IPS-18a (cell line): ENCODE measurements at regions not wholly inside any gene's neighbourhood (a gene's known extent, or its start where the extent isn't known, plus 50 kb on each side); places are given as distances from the start of the nearest gene placed in this dataset.
A peak's percentile ranks its signal among the peaks of the same experiment; 100 is the strongest.

Source experiments
- H3K27ac ChIP-seq: one replicate; pipeline ENCODE4 v1.5.1; 2013; ENCODE audit warnings: low read length
- H3K27me3 ChIP-seq: one replicate; pipeline ENCODE4 v1.6.1; 2013; ENCODE audit warnings: mild to moderate bottlenecking, low read length; ENCODE audit not compliant: control insufficient read depth, insufficient read depth
- H3K36me3 ChIP-seq: one replicate; pipeline ENCODE4 v1.6.1; 2013; ENCODE audit warnings: low read depth, low read length; ENCODE audit not compliant: control insufficient read depth
- H3K4me1 ChIP-seq: one replicate; pipeline ENCODE4 v1.6.1; 2013; ENCODE audit warnings: low read depth, low read length; ENCODE audit not compliant: control insufficient read depth
- H3K4me3 ChIP-seq: one replicate; pipeline ENCODE4 v1.5.1; 2013; ENCODE audit warnings: low read length
- H3K9ac ChIP-seq: one replicate; pipeline ENCODE4 v1.6.1; 2013; ENCODE audit warnings: mild to moderate bottlenecking, low read length, moderate library complexity
- H3K9me3 ChIP-seq: one replicate; pipeline ENCODE4 v1.6.1; 2013; ENCODE audit warnings: low read depth, low read length; ENCODE audit not compliant: control insufficient read depth

- Histone ChIP-seq H3K36me3 (no peaks in the 10 kb centered on the region), H3K27ac (no peak overlapping the region), H3K9ac (no peak overlapping the region), H3K4me1 (peaks cover 10% of the 10 kb centered on the region), H3K4me3 (no peak overlapping the region), H3K27me3 (no peaks in the 10 kb centered on the region), H3K9me3 (no peaks in the 10 kb centered on the region)
These were observed 1005.2 kb upstream of the CADM2 start for GRCh38 chr3:83953417-83954089.

GRCh38 chr3:83956431-83956830 lies 1002.4 kb upstream of the CADM2 start:
- H3K4me1 ChIP-seq: peaks cover 10% of the 10 kb centered on the region
- H3K9ac ChIP-seq: no peak overlapping the region
- H3K27me3 ChIP-seq: no peaks in the 10 kb centered on the region
- no peak overlapping the region for H3K27ac ChIP-seq
- no peaks in the 10 kb centered on the region for H3K36me3 ChIP-seq
- H3K9me3 ChIP-seq: no peaks in the 10 kb centered on the region
- H3K4me3 ChIP-seq: no peak overlapping the region

- Histone ChIP-seq H3K9ac (no peak overlapping the region), H3K9me3 (no peaks in the 10 kb centered on the region), H3K27ac (no peak overlapping the region), H3K4me3 (no peak overlapping the region), H3K4me1 (no peaks in the 10 kb centered on the region), H3K36me3 (no peaks in the 10 kb centered on the region), H3K27me3 (no peaks in the 10 kb centered on the region)
These were observed 990.4 kb upstream of the CADM2 start for GRCh38 chr3:83968356-83968755.

DNA sequence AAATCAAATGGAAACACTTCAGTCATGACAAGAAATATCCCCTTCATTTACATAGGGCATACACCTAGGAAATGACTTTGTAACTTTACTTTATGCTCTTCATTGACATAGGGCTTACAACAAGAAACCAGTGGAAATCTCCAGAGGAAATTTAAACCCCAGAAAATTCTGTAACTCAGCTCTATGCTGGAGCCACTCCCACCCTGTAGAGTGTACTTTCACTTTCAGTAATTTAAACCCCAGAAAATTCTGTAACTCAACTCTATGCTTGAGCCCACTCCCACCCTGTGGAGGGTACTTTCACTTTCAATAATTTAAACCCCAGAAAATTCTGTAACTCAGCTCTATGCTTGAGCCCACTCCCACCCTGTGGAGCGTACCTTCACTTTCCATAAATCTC lies 987.1 kb upstream of the CADM2 start:
- Histone ChIP-seq H3K4me1 (no peaks in the 10 kb centered on the region), H3K4me3 (no peak overlapping the region), H3K27ac (no peak overlapping the region), H3K27me3 (no peaks in the 10 kb centered on the region), H3K36me3 (no peaks in the 10 kb centered on the region), H3K9ac (no peak overlapping the region), H3K9me3 (no peaks in the 10 kb centered on the region)

DNA sequence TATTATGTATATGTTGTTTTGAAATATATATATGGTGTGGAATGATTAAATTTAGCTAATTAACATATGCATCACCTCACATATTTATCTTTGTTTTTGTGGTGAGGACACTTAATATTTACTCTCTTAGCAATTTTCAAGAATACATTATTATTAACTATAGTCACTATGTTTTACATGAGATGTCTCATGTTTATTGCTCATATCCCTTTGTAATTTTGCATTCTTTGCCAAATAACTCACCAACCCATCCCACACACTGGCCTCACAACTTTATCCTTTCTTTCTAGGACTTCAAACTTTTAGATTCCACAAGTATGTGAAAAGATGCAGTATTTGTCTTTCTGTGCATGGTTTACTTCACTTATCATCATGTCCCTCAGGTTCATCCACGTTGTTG lies 950.2 kb upstream of the CADM2 start:
- Histone ChIP-seq H3K36me3 (no peaks in the 10 kb centered on the region), H3K4me3 (no peak overlapping the region), H3K27me3 (no peaks in the 10 kb centered on the region), H3K4me1 (no peaks in the 10 kb centered on the region), H3K9ac (no peak overlapping the region), H3K9me3 (no peaks in the 10 kb centered on the region), H3K27ac (no peak overlapping the region)

DNA sequence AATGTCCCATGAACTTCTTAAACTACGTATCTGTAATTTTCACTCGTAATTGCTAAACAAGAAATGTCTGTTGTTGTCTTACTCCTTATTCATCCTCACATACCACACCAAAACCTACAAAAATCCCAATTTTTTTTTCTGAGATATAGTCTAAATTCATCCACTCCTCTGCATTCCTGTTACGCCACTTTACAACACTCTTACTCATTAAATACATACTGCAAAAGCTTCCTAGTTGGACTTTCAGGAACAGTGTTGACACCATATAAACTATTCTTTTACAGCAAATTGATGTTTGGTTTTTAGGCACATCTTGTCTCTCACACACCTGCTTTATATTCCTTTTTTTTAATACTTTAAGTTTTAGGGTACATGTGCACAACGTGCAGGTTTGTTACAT lies 934.9 kb upstream of the CADM2 start:
- no peaks in the 10 kb centered on the region for H3K9me3 ChIP-seq
- H3K9ac ChIP-seq: no peak overlapping the region
- H3K27me3 ChIP-seq: no peaks in the 10 kb centered on the region
- H3K27ac ChIP-seq: no peak overlapping the region
- H3K36me3 ChIP-seq: no peaks in the 10 kb centered on the region
- H3K4me1 ChIP-seq: no peaks in the 10 kb centered on the region
- H3K4me3 ChIP-seq: no peak overlapping the region

GRCh38 chr3:84039099-84039498 lies 919.7 kb upstream of the CADM2 start:
- no peaks in the 10 kb centered on the region for H3K27me3 ChIP-seq
- no peaks in the 10 kb centered on the region for H3K36me3 ChIP-seq
- H3K9me3 ChIP-seq: no peaks in the 10 kb centered on the region
- H3K4me1 ChIP-seq: no peaks in the 10 kb centered on the region
- no peak overlapping the region for H3K9ac ChIP-seq
- no peak overlapping the region for H3K27ac ChIP-seq
- no peak overlapping the region for H3K4me3 ChIP-seq

DNA sequence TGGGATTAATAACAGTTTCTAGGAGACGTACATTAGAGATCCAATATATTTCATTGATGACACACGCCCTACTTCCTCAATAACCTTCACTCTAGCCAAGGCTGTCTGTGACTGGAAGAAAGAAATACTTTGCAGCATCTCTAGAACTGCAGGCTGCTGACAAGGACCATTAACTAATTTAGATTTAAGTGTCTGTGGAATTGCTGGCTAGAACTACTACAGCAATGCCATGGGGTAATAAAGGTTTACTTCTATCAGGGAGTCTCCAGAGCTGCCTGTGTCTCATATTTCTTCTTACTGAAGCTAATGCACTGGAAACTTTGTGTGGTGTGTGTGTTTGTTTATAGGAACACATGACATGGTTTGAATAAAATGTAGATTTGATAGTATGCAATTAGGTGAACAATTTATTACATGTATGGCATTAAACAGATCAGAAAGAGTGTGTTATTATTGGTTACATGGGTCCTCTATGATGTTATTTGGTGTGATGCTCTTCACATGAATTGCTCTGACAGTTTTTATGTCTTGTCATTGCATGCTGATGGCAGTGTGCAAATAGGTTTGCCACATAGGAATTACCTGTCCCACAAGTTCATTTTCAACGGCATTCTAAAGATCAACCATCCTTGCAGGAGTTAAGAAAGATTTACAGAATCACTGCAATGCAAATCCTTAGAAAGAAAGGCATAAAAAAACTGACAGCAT lies 916.2 kb upstream of the CADM2 start:
- H3K4me1 ChIP-seq: no peaks in the 10 kb centered on the region
- no peaks in the 10 kb centered on the region for H3K27me3 ChIP-seq
- no peak overlapping the region for H3K27ac ChIP-seq
- no peak overlapping the region for H3K4me3 ChIP-seq
- H3K9ac ChIP-seq: no peak overlapping the region
- H3K9me3 ChIP-seq: no peaks in the 10 kb centered on the region
- H3K36me3 ChIP-seq: no peaks in the 10 kb centered on the region

DNA sequence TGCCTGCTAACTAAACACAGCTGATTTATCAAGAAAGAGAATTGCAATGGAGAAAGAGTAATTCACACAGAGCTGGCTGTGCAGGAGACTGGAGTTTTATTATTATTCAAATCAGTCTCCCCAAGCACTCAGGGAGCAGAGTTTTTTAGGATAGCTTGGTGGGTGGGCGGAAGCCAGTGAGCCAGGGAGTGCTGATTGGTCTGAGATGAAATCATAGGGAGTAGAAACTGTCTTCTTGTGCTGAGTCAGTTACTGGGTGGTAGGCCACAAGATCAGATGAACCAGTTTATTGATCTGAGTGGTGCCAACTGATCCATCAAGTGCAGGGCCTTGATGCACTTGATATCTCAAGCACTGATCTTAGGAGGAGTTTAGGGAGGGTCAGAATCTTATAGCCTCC lies 891.9 kb upstream of the CADM2 start:
- Histone ChIP-seq H3K4me1 (peaks cover under 1% of the 10 kb centered on the region), H3K27ac (no peak overlapping the region), H3K4me3 (no peak overlapping the region), H3K9me3 (no peaks in the 10 kb centered on the region), H3K9ac (no peak overlapping the region), H3K27me3 (peaks cover 6% of the 10 kb centered on the region), H3K36me3 (no peaks in the 10 kb centered on the region)

DNA sequence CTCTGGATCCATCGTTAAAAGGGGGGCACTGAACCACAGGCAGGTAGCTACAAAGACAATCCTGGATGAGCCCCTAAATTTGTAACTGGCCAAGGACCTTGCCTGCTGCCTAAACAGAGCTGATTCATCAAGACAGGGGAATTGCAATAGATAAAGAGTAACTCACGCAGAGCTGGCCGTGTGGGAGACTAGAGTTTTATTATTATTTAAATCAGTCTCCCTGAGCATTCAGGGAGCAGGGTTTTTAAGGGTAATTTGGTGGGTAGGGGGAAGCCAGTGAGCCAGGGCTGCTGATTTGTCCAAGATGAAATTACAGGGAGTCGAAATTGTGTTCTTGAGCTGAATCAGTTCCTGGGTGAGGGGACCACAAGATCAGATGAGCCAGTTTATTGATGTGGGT lies 885.1 kb upstream of the CADM2 start:
- no peaks in the 10 kb centered on the region for H3K9me3 ChIP-seq
- H3K9ac ChIP-seq: peak overlapping the region; percentile 25
- no peaks in the 10 kb centered on the region for H3K36me3 ChIP-seq
- peaks cover 36% of the 10 kb centered on the region for H3K4me1 ChIP-seq
- peaks cover 18% of the 10 kb centered on the region for H3K27me3 ChIP-seq
- peak overlapping the region; percentile 35 for H3K4me3 ChIP-seq
- H3K27ac ChIP-seq: no peak overlapping the region

GRCh38 chr3:84074767-84075166 lies 884.0 kb upstream of the CADM2 start:
- Histone ChIP-seq H3K27ac (no peak overlapping the region), H3K9me3 (no peaks in the 10 kb centered on the region), H3K36me3 (no peaks in the 10 kb centered on the region), H3K4me3 (no peak overlapping the region), H3K4me1 (peaks cover 36% of the 10 kb centered on the region), H3K9ac (no peak overlapping the region), H3K27me3 (peaks cover 18% of the 10 kb centered on the region)

DNA sequence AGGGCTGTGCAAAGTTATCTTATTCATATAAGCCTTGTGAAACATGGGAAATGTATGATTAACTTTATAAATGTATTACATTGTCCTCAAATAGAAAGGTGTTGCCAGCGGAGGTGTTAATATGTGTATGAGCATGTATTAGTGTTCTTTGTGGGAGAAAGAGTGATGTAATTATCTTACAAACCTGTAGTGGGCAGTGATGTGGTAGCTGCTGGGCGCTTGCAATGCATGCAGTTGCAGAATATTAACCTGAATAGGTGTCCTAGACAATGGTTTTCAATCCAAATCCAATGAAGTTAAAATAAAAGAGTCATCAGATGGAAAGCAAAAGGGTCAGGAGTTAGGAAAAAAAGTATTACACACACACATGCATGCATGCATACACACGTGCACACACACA lies 881.3 kb upstream of the CADM2 start:
- Histone ChIP-seq H3K4me1 (peaks cover 30% of the 10 kb centered on the region), H3K36me3 (no peaks in the 10 kb centered on the region), H3K9ac (no peak overlapping the region), H3K27ac (no peak overlapping the region), H3K9me3 (no peaks in the 10 kb centered on the region), H3K27me3 (peaks cover 8% of the 10 kb centered on the region), H3K4me3 (no peak overlapping the region)
